Upper lobe of right lung (tissue), 1 donor: ENCODE measurements at regions not wholly inside any gene's neighbourhood (a gene's known extent, or its start where the extent isn't known, plus 50 kb on each side); places are given as distances from the start of the nearest gene placed in this dataset.

ENCODE experiments used
- ATAC-seq: fragments of 200-7000 bp; cut with Tn5 transposase; one replicate; pipeline ENCODE4 v1.9.1; 2020; ENCODE audit warnings: mild to moderate bottlenecking, moderate library complexity
- DNase-seq: peaks from one replicate; pipeline ENCODE4 v3.0.0-alpha.2; 2020
- H3K27ac ChIP-seq: fragments of 200-600 bp; one replicate; pipeline ENCODE4 v1.8.0; 2022
- H3K27me3 ChIP-seq: fragments of 200-600 bp; one replicate; pipeline ENCODE4 v1.8.0; 2022; ENCODE audit warnings: mild to moderate bottlenecking
- H3K36me3 ChIP-seq: fragments of 200-600 bp; one replicate; pipeline ENCODE4 v1.8.0; 2022
- H3K4me1 ChIP-seq: fragments of 200-600 bp; one replicate; pipeline ENCODE4 v1.8.0; 2022
- H3K4me3 ChIP-seq: fragments of 200-600 bp; one replicate; pipeline ENCODE4 v1.8.0; 2022; ENCODE audit warnings: mild to moderate bottlenecking
- H3K9me3 ChIP-seq: fragments of 200-600 bp; one replicate; pipeline ENCODE4 v1.8.0; 2022
- intact Hi-C: fragments of 100-400 bp; cut with DNase I; formaldehyde crosslinking; loops from one replicate; pipeline ENCODE4 v1.11.0; 2022
- TF ChIP-seq, protein P1 (sequence below): fragments of 200-600 bp; IDR thresholded peaks from one replicate; pipeline ENCODE4 v1.8.0; 2022; ENCODE audit warnings: antibody characterized with exemption
- donor health status: DM: no; HTN: yes; CAD: no; lungs with severe emphysema.

DNA sequence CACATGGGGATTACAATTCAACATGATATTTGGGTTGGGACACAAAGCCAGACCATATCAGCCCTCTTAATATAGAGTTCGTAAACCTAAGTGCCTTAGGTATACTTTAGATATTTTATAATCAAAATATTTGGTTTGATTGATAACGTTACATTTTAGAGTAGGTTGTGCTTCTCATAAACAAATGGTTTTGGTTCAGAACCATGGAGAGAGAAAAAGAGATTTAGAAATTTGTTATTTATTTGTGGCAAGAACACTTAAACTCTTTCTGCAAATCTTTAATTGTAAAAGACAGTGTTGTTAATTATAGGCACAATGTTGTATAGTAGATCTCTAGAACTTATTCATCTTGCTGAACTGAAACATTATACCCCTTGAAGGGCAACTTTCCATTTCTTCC lies 298.8 kb downstream of the TENT4A start:
- DNase-seq (no peak), ATAC-seq (no peak)
- Histone ChIP-seq H3K4me3 (no peak overlapping the region), H3K4me1 (no peaks in the 10 kb centered on the region), H3K27me3 (no peaks in the 10 kb centered on the region), H3K27ac (no peak overlapping the region), H3K9me3 (no peaks in the 10 kb centered on the region), H3K36me3 (no peaks in the 10 kb centered on the region)
- intact Hi-C loops: no loop called here
- TF ChIP-seq, protein P1, sequence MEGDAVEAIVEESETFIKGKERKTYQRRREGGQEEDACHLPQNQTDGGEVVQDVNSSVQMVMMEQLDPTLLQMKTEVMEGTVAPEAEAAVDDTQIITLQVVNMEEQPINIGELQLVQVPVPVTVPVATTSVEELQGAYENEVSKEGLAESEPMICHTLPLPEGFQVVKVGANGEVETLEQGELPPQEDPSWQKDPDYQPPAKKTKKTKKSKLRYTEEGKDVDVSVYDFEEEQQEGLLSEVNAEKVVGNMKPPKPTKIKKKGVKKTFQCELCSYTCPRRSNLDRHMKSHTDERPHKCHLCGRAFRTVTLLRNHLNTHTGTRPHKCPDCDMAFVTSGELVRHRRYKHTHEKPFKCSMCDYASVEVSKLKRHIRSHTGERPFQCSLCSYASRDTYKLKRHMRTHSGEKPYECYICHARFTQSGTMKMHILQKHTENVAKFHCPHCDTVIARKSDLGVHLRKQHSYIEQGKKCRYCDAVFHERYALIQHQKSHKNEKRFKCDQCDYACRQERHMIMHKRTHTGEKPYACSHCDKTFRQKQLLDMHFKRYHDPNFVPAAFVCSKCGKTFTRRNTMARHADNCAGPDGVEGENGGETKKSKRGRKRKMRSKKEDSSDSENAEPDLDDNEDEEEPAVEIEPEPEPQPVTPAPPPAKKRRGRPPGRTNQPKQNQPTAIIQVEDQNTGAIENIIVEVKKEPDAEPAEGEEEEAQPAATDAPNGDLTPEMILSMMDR: no peak

DNA sequence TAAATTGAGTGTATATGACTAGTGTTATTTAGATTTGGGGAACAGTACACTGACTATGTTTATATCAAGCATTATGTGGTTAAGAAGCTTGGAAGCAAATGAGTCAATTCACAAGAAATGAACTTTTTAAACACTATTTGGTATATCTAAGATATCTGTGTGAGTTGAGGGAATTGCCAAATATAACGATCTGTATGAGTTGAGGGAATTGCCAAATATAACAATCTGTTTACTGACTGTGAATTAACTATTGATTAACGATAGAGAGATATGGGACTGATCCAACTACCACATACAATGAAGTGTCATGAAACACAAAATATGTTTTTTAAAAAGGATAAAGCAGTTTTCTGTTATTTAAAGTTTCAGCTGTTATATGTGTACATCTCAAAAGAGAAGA lies 301.4 kb downstream of the TENT4A start:
- Histone ChIP-seq H3K9me3 (no peaks in the 10 kb centered on the region), H3K27me3 (no peaks in the 10 kb centered on the region), H3K36me3 (no peaks in the 10 kb centered on the region), H3K27ac (no peak overlapping the region), H3K4me1 (no peaks in the 10 kb centered on the region), H3K4me3 (no peak overlapping the region)
- intact Hi-C loops: no loop called here
- ATAC-seq (no peak), DNase-seq (no peak)
- TF ChIP-seq, protein P1: no peak

DNA sequence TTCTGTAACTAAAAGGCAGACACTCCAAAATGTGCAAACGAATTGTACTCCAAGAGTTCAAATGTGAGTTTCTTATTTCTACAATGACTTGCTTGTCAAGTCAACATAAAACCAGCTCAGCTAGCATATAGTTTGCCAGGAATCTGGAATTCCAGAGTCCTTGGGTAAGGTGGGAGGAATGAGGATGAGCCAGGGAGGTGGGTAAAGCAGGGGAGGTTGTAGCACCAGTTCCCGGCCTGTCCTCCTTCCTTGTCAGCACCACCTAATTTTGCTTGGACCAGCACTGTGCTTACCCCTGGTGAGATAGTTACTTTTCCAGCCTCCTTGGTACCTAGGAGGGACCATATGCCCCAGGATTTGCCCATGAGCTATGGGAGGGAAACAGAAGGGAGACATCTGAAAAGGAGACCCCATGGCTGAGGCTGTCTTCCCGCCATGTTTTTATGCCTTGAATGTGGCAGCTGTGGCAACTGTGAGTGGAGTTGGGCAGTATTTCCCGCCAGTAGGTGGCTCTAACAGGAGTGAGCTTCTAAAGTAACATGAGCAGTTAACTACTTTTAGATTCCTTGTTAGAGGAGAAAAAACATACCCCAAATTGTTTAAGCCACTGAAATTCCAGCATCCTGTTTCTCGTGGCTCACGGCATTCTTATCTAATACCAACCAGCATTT lies 302.5 kb downstream of the TENT4A start:
- H3K4me1 ChIP-seq: no peaks in the 10 kb centered on the region
- H3K4me3 ChIP-seq: no peak overlapping the region
- H3K27ac ChIP-seq: no peak overlapping the region
- no peaks in the 10 kb centered on the region for H3K36me3 ChIP-seq
- DNase-seq (no peak), ATAC-seq (no peak)
- TF ChIP-seq, protein P1: no peak
- H3K9me3 ChIP-seq: no peaks in the 10 kb centered on the region
- intact Hi-C loops: no loop called here
- no peaks in the 10 kb centered on the region for H3K27me3 ChIP-seq

DNA sequence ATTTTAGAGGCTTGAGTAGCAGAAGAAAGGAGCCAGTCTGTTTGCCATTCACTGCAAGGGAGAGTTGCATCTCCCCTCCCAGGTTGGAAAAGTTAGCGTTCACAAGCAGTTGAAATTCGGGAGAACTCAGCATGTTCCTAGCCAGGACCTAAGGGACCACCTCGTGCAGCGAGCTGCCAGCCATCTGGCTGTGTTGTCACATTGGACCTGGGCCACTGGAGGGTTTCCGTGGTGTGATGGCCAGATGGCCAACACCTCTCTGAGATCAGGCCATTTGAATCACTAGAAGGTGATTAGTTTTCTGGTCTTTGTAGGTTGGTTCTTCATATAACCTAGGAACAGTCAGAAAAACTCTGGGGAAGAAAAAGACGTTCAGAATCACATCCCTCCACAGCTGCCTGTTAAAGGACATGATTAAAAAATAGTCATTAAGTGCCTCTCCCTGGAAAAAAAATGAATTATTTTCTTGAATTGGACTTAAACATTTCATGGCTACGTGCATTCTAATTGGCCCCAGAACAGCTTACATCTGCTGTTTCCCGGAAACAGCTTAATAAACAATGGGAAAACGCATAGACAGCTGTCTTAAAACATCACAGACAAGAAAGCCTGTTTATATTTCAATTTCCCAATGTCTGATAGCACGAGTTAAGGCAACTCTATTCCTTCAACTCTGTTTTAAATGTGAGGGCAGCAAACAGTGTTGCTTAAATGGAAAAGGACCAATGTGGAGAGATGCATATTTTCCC lies 303.9 kb downstream of the TENT4A start:
- Histone ChIP-seq H3K9me3 (peaks cover 3% of the 10 kb centered on the region), H3K4me3 (no peak overlapping the region), H3K27ac (no peak overlapping the region), H3K27me3 (no peaks in the 10 kb centered on the region), H3K4me1 (no peaks in the 10 kb centered on the region), H3K36me3 (no peaks in the 10 kb centered on the region)
- ATAC-seq (no peak), DNase-seq (no peak)
- intact Hi-C loops: no loop called here
- TF ChIP-seq, protein P1: no peak

DNA sequence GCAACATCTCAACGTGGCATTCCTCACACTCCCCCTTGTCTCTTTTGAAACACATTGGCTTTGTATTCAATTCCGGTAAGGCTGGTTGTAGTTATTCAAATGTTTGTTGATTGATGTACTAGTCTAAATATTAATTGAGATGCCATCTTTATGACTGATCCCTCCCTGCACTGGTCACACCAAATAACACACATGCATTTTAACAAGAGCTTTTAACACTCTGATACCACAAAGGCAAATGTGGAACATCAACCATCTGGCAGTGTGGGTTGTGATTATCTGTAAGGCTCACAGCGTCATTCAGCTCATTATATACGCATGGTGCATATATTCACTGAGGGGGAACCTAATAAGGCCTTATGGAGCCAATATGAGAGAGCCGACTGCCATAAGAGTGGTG lies 305.0 kb downstream of the TENT4A start:
- ATAC-seq (no peak), DNase-seq (no peak)
- no peak overlapping the region for H3K4me3 ChIP-seq
- H3K9me3 ChIP-seq: peaks cover 13% of the 10 kb centered on the region
- intact Hi-C loops: no loop called here
- H3K27ac ChIP-seq: no peak overlapping the region
- H3K27me3 ChIP-seq: no peaks in the 10 kb centered on the region
- TF ChIP-seq, protein P1: no peak
- no peaks in the 10 kb centered on the region for H3K36me3 ChIP-seq
- no peaks in the 10 kb centered on the region for H3K4me1 ChIP-seq
